GM12878 (cell line): ENCODE measurements at regions not wholly inside any gene's neighbourhood (a gene's known extent, or its start where the extent isn't known, plus 50 kb on each side); places are given as distances from the start of the nearest gene placed in this dataset.

Experiments
- ATAC-seq: fragments of 200-7000 bp; cut with Tn5 transposase; 3 replicates; pipeline ENCODE4 v1.9.1; 2020; ENCODE audit warnings: mild to moderate bottlenecking, moderate library complexity
- BruUV-seq: library from RNA; stranded (reverse); fragments of 400-500 nt; replicated peaks from 2 replicates; lab custom pipeline; 2021; lab: Mats Ljungman, UMichigan
- CTCF ChIA-PET: fragments of 300-600 bp; sonication (Branson Sonifier 250); formaldehyde crosslinking; extraction: SDS; loops from one replicate; lab custom pipeline; 2021; ENCODE audit warnings: inconsistent platforms; lab: Yijun Ruan, JAX
- POLR2A ChIA-PET: fragments of 350-600 bp; formaldehyde crosslinking; extraction: SDS; loops from one replicate; lab custom pipeline; 2021; ENCODE audit warnings: inconsistent platforms; lab: Charles Lee
- RAD21 ChIA-PET: fragments of 300-600 bp; sonication (Branson Sonifier 250); formaldehyde crosslinking; loops from one replicate; lab custom pipeline; 2023; ENCODE audit warnings: antibody characterized with exemption; ENCODE audit not compliant: unreplicated experiment; lab: Charles Lee
- SMC1A ChIA-PET: fragments of 300-600 bp; sonication (Branson Sonifier 250); formaldehyde crosslinking; loops from one replicate; lab custom pipeline; 2023; ENCODE audit not compliant: unreplicated experiment, uncharacterized antibody; lab: Charles Lee
- DNase-seq: peaks from one replicate; pipeline ENCODE4 v3.0.0-alpha.2; 2011; ENCODE audit warnings: low read depth, low spot score
- FAIRE-seq: peaks from 3 replicates; lab custom pipeline; 2011; peaks lifted over from hg19 to GRCh38; lab: Jason Lieb, UNC
- H2AFZ ChIP-seq: 2 replicates; pipeline ENCODE4 v1.6.0; 2011; ENCODE audit warnings: low read depth, low read length, control low read depth; ENCODE audit not compliant: control insufficient read depth
- H3K27ac ChIP-seq: 2 replicates; pipeline ENCODE4 v1.5.1; 2011; ENCODE audit warnings: control low read depth; ENCODE audit not compliant: control insufficient read depth, insufficient read depth
- H3K27me3 ChIP-seq, 2 experiments: replicated peaks in 1 of 2; 2 replicates each; pipeline versions ENCODE4 v1.6.0 to v1.6.1; 2011; ENCODE audit warnings: low read length in 1 of 2; ENCODE audit not compliant: control insufficient read depth in 2 of 2, insufficient read depth in 2 of 2
- H3K36me3 ChIP-seq, 2 experiments: 2 replicates each; pipeline ENCODE4 v1.5.1; 2011; ENCODE audit warnings: low read length in 1 of 2; ENCODE audit not compliant: control insufficient read depth in 2 of 2, insufficient read depth in 2 of 2
- H3K4me1 ChIP-seq: 2 replicates; pipeline ENCODE4 v1.6.1; 2011; ENCODE audit warnings: mild to moderate bottlenecking, low read length, moderate library complexity, mixed read lengths; ENCODE audit not compliant: control insufficient read depth, insufficient read depth
- H3K4me2 ChIP-seq: 2 replicates; pipeline ENCODE4 v1.6.0; 2011; ENCODE audit warnings: control low read depth; ENCODE audit not compliant: control insufficient read depth, insufficient read depth
- H3K4me3 ChIP-seq: fragments of 200-600 bp; sonication (generic); 2 replicates; pipeline ENCODE4 v1.5.1; 2016
- H3K79me2 ChIP-seq: 2 replicates; pipeline ENCODE4 v1.6.0; 2011; ENCODE audit warnings: low read length; ENCODE audit not compliant: control insufficient read depth, insufficient read depth
- H3K9ac ChIP-seq: 2 replicates; pipeline ENCODE4 v1.8.0; 2011; ENCODE audit warnings: low read length, control low read depth, mixed read lengths; ENCODE audit not compliant: control insufficient read depth, insufficient read depth
- H3K9me3 ChIP-seq: replicated peaks from 3 replicates; pipeline ENCODE4 v1.5.1; 2011; ENCODE audit warnings: mild to moderate bottlenecking, low read length; ENCODE audit not compliant: control insufficient read depth, insufficient read depth
- H4K20me1 ChIP-seq: 2 replicates; pipeline ENCODE4 v1.6.0; 2011; ENCODE audit not compliant: control insufficient read depth, insufficient read depth
- HDAC2 ChIP-seq: fragments of 200-600 bp; sonication (generic); IDR thresholded peaks from 2 replicates; pipeline ENCODE4 v1.6.1; 2017
- MLLT1 ChIP-seq: fragments of 450-650 bp; IDR thresholded peaks from 2 replicates; pipeline ENCODE4 v1.6.1; 2016; ENCODE audit warnings: mild to moderate bottlenecking
- MTA2 ChIP-seq: fragments of 450-650 bp; IDR thresholded peaks from 2 replicates; pipeline ENCODE4 v1.6.1; 2016; ENCODE audit warnings: low read depth, mild to moderate bottlenecking, moderate library complexity
- MYB ChIP-seq: fragments of 150-350 bp; IDR thresholded peaks from 2 replicates; pipeline ENCODE4 v1.6.1; 2014; ENCODE audit warnings: mild to moderate bottlenecking, low read depth, low read length, borderline replicate concordance
- NKRF ChIP-seq: fragments of 450-650 bp; conservative IDR thresholded peaks from 2 replicates; pipeline ENCODE4 v1.6.1; 2017; ENCODE audit warnings: mild to moderate bottlenecking, moderate library complexity
- POLR2AphosphoS5 ChIP-seq: IDR thresholded peaks from 2 replicates; pipeline ENCODE4 v1.6.1; 2011; ENCODE audit warnings: mild to moderate bottlenecking, low read length, inconsistent platforms
- RFX5 ChIP-seq: IDR thresholded peaks from 2 replicates; pipeline ENCODE4 v1.6.1; 2011; ENCODE audit warnings: low read depth, low read length, improper control_type of control experiment
- SIN3A ChIP-seq: IDR thresholded peaks from 2 replicates; pipeline ENCODE4 v1.6.1; 2012; ENCODE audit warnings: low read depth, low read length, improper control_type of control experiment
- TCF12 ChIP-seq: IDR thresholded peaks from 2 replicates; pipeline ENCODE4 v1.6.1; 2011; ENCODE audit warnings: low read depth, mild to moderate bottlenecking, low read length
- TCF3 ChIP-seq: IDR thresholded peaks from 2 replicates; pipeline ENCODE4 v1.6.1; 2012; ENCODE audit warnings: low read depth, mild to moderate bottlenecking, low read length, borderline replicate concordance; ENCODE audit not compliant: insufficient read depth
- ZSCAN29 ChIP-seq: fragments of 450-650 bp; IDR thresholded peaks from 2 replicates; pipeline ENCODE4 v1.6.1; 2017; ENCODE audit warnings: mild to moderate bottlenecking, moderate library complexity
- WGBS: methylation state at CpG from one replicate; pipeline ENCODE4 v1.1.6; 2016; ENCODE audit warnings: low lambda C conversion rate; ENCODE audit not compliant: insufficient replicate concordance, insufficient coverage; ENCODE audit errors: missing lambda C conversion rate; 5-methylcytosine and 5-hydroxymethylcytosine counted together
- in situ Hi-C: fragments of 300-500 bp; cut with MboI; formaldehyde crosslinking; loops from 9 replicates; pipeline ENCODE4 v1.14.3; 2018; ENCODE audit warnings: mixed read lengths
- intact Hi-C: fragments of 100-400 bp; cut with micrococcal nuclease; formaldehyde crosslinking; loops from one replicate; pipeline ENCODE4 v1.14.2; 2022; ENCODE audit not compliant: unreplicated experiment
- TF ChIP-seq, protein P1 (sequence below): fragments of 450-650 bp; IDR thresholded peaks from 2 replicates; pipeline ENCODE4 v1.6.1; 2017; ENCODE audit warnings: mild to moderate bottlenecking, moderate library complexity

DNA sequence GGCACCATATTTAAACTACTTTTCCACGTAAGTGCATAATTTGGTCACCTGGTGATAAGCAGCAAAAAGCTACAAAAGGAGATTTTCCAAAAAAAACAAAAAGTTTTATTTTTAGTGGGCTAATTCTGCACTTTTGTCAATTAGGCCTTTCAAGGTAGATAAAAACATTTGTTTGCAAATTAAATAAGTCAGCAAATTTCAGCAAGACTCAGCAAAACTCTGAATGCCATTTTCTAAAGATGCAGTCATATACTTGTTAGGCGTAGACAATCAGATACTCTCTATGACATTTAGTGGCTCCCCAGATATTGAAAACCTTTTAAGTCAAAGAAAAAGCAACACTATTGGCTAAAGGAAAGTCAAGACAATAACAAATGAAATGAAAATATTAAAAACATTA, 400.2 kb upstream of the GOLIM4 start:
- POLR2A ChIA-PET: no interaction called here
- no peak overlapping the region for H3K4me2 ChIP-seq
- H3K27ac ChIP-seq: no peak overlapping the region
- DNase-seq: no peak
- in situ Hi-C loops: no loop called here
- ATAC-seq: no peak
- no peak overlapping the region for H2AFZ ChIP-seq
- H3K4me1 ChIP-seq: no peaks in the 10 kb centered on the region
- H3K9ac ChIP-seq: no peak overlapping the region
- H3K4me3 ChIP-seq: no peak overlapping the region
- TF ChIP-seq HDAC2: no peak
- TF ChIP-seq RFX5: no peak
- no peak for TF ChIP-seq TCF3
- no peak for TF ChIP-seq MLLT1
- TF ChIP-seq ZSCAN29: no peak
- TF ChIP-seq, protein P1, sequence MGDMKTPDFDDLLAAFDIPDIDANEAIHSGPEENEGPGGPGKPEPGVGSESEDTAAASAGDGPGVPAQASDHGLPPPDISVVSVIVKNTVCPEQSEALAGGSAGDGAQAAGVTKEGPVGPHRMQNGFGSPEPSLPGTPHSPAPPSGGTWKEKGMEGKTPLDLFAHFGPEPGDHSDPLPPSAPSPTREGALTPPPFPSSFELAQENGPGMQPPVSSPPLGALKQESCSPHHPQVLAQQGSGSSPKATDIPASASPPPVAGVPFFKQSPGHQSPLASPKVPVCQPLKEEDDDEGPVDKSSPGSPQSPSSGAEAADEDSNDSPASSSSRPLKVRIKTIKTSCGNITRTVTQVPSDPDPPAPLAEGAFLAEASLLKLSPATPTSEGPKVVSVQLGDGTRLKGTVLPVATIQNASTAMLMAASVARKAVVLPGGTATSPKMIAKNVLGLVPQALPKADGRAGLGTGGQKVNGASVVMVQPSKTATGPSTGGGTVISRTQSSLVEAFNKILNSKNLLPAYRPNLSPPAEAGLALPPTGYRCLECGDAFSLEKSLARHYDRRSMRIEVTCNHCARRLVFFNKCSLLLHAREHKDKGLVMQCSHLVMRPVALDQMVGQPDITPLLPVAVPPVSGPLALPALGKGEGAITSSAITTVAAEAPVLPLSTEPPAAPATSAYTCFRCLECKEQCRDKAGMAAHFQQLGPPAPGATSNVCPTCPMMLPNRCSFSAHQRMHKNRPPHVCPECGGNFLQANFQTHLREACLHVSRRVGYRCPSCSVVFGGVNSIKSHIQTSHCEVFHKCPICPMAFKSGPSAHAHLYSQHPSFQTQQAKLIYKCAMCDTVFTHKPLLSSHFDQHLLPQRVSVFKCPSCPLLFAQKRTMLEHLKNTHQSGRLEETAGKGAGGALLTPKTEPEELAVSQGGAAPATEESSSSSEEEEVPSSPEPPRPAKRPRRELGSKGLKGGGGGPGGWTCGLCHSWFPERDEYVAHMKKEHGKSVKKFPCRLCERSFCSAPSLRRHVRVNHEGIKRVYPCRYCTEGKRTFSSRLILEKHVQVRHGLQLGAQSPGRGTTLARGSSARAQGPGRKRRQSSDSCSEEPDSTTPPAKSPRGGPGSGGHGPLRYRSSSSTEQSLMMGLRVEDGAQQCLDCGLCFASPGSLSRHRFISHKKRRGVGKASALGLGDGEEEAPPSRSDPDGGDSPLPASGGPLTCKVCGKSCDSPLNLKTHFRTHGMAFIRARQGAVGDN: no peak
- no peak for TF ChIP-seq MYB
- TF ChIP-seq POLR2AphosphoS5: no peak
- no peak for TF ChIP-seq TCF12
- TF ChIP-seq SIN3A: no peak
- TF ChIP-seq NKRF: no peak
- no peak for TF ChIP-seq MTA2
- TF ChIP-seq, all 136 proteins: peak for 0
- no peaks in the 10 kb centered on the region for H3K36me3 ChIP-seq
- H3K79me2 ChIP-seq: no peaks in the 10 kb centered on the region
- ChIA-PET RAD21 (no interaction called here), SMC1A (interaction anchor here (1.3 kb wide), 1 partner anchor 10 kb away, joined by 5 read pairs; no protein-coding TSS in a partner anchor), CTCF (interaction anchor here (1.1 kb wide), 1 partner anchor 9 kb away, joined by 3 read pairs; no protein-coding TSS in a partner anchor)
- FAIRE-seq: no peak
- intact Hi-C loops: no loop called here
- H4K20me1 ChIP-seq: no peaks in the 10 kb centered on the region
- WGBS: 18% methylated on average over 2 of the region's 2 CpGs
- H3K9me3 ChIP-seq: no peaks in the 10 kb centered on the region
- no peaks in the 10 kb centered on the region; a peak in 1 of 4 replicates for H3K27me3 ChIP-seq
- no TSS peak for BruUV-seq
